SIG-M5 treated with dmso at 0.1 percent for 504 hours (cell line): ENCODE measurements at regions not wholly inside any gene's neighbourhood (a gene's known extent, or its start where the extent isn't known, plus 50 kb on each side); places are given as distances from the start of the nearest gene placed in this dataset.

ENCODE experiments used
- DNase-seq: peaks from one replicate; lab custom pipeline; 2025; ENCODE audit not compliant: unreplicated experiment; lab: John Stamatoyannopoulos, UW

GRCh38 chr2:222146488-222146887 lies 152.3 kb downstream of the PAX3 start:
- DNase-seq = no peak

GRCh38 chr2:222142027-222142426 lies 156.8 kb downstream of the PAX3 start:
- no peak for DNase-seq

GRCh38 chr2:222136106-222136630 lies 162.6 kb downstream of the PAX3 start:
- DNase-seq = no peak

GRCh38 chr2:222134654-222135053 lies 164.1 kb downstream of the PAX3 start:
- DNase-seq = no peak

- no peak for DNase-seq
These were observed 164.9 kb downstream of the PAX3 start for GRCh38 chr2:222133897-222134296.

GRCh38 chr2:222130855-222131254 lies 167.9 kb downstream of the PAX3 start:
- no peak for DNase-seq

- no peak for DNase-seq
These were observed 171.1 kb downstream of the PAX3 start for GRCh38 chr2:222127660-222128059.

GRCh38 chr2:222120933-222121332 lies 177.9 kb downstream of the PAX3 start:
- no peak for DNase-seq

- no peak for DNase-seq
These were observed 183.5 kb downstream of the PAX3 start for GRCh38 chr2:222115296-222115695.

- DNase-seq = no peak
These were observed 189.7 kb downstream of the PAX3 start for GRCh38 chr2:222108957-222109585.

GRCh38 chr2:222108497-222108896 lies 190.3 kb downstream of the PAX3 start:
- DNase-seq = no peak

- DNase-seq = no peak
These were observed 193.8 kb downstream of the PAX3 start for GRCh38 chr2:222105046-222105445.

GRCh38 chr2:222102575-222103349 lies 196.0 kb downstream of the PAX3 start:
- no peak for DNase-seq

- no peak for DNase-seq
These were observed 197.8 kb downstream of the PAX3 start for GRCh38 chr2:222100704-222101699.

- DNase-seq = no peak
These were observed 210.2 kb downstream of the PAX3 start for GRCh38 chr2:222088561-222088960.

- no peak for DNase-seq
These were observed 210.8 kb downstream of the PAX3 start for GRCh38 chr2:222087998-222088397.

- no peak for DNase-seq
These were observed 216.6 kb downstream of the PAX3 start for GRCh38 chr2:222082201-222082600.

- no peak for DNase-seq
These were observed 218.7 kb downstream of the PAX3 start for GRCh38 chr2:222080141-222080540.

GRCh38 chr2:222076973-222077690 lies 221.7 kb downstream of the PAX3 start:
- DNase-seq = no peak

- DNase-seq = no peak
These were observed 224.1 kb downstream of the PAX3 start for GRCh38 chr2:222074674-222075073.

- no peak for DNase-seq
These were observed 226.9 kb downstream of the PAX3 start for GRCh38 chr2:222071911-222072310.
